HepG2 (cell line): ENCODE measurements at regions not wholly inside any gene's neighbourhood (a gene's known extent, or its start where the extent isn't known, plus 50 kb on each side); places are given as distances from the start of the nearest gene placed in this dataset.

Experiments used
- ATF1 ChIP-seq: IDR thresholded peaks from 2 replicates; pipeline ENCODE4 v1.6.1; 2016; ENCODE audit warnings: mild to moderate bottlenecking, control low read depth
- BRD4 ChIP-seq: sonication (generic); formaldehyde crosslinking; IDR thresholded peaks from 2 replicates; pipeline ENCODE4 v1.4.0; 2020; ENCODE audit warnings: missing genetic modification reagents
- CENPT ChIP-seq: sonication (generic); formaldehyde crosslinking; IDR thresholded peaks from 2 replicates; pipeline ENCODE4 v1.8.0; 2022; ENCODE audit warnings: low read depth, mild to moderate bottlenecking, moderate library complexity, missing genetic modification reagents
- EHMT2 ChIP-seq: fragments of 200-600 bp; sonication (generic); IDR thresholded peaks from 2 replicates; pipeline ENCODE4 v1.7.0; 2017; ENCODE audit warnings: antibody characterized with exemption, low read depth, low read length, borderline replicate concordance
- ELF4 ChIP-seq: sonication (generic); formaldehyde crosslinking; IDR thresholded peaks from 2 replicates; pipeline ENCODE4 v1.5.0; 2020; ENCODE audit warnings: missing genetic modification reagents, mild to moderate bottlenecking, moderate library complexity, borderline replicate concordance
- FOXC1 ChIP-seq: sonication (generic); formaldehyde crosslinking; IDR thresholded peaks from 2 replicates; pipeline ENCODE4 v1.8.0; 2022; ENCODE audit warnings: mild to moderate bottlenecking, missing genetic modification reagents, borderline replicate concordance
- FOXO1 ChIP-seq: sonication (generic); formaldehyde crosslinking; IDR thresholded peaks from 2 replicates; pipeline ENCODE4 v1.4.0; 2020; ENCODE audit warnings: missing genetic modification reagents
- HOXA3 ChIP-seq: sonication (generic); formaldehyde crosslinking; IDR thresholded peaks from 2 replicates; pipeline ENCODE4 v1.5.0; 2020; ENCODE audit warnings: missing genetic modification reagents
- KDM1A ChIP-seq: IDR thresholded peaks from 2 replicates; pipeline ENCODE4 v1.6.1; 2016; ENCODE audit warnings: missing compliant biosample characterization
- LCORL ChIP-seq, 2 experiments: fragments of 450-650 bp in 1 of 2; sonication (generic) in 1 of 2; formaldehyde crosslinking in 1 of 2; IDR thresholded peaks; 2 replicates each; pipeline versions ENCODE4 v1.5.0 to v1.6.1; 2017 to 2020; ENCODE audit warnings: antibody characterized with exemption in 1 of 2, missing genetic modification reagents in 1 of 2
- MIER2 ChIP-seq: IDR thresholded peaks from 2 replicates; pipeline ENCODE4 v1.6.1; 2016; ENCODE audit warnings: missing biosample characterization, missing genetic modification reagents
- PHF20 ChIP-seq: sonication (generic); formaldehyde crosslinking; IDR thresholded peaks from 2 replicates; pipeline ENCODE4 v1.5.0; 2020; ENCODE audit warnings: mild to moderate bottlenecking, missing genetic modification reagents
- RAD51 ChIP-seq: fragments of 450-650 bp; IDR thresholded peaks from 2 replicates; pipeline ENCODE4 v1.6.1; 2016; ENCODE audit warnings: borderline replicate concordance
- RFXANK ChIP-seq: IDR thresholded peaks from 2 replicates; pipeline ENCODE4 v1.6.1; 2016
- SRSF4 ChIP-seq: fragments of 200-400 bp; formaldehyde crosslinking; IDR thresholded peaks from one replicate; pipeline ENCODE4 v1.6.1; 2018; ENCODE audit warnings: mild to moderate bottlenecking, low read depth, low read length, moderate library complexity; ENCODE audit not compliant: poor library complexity, severe bottlenecking
- TCF7L2 ChIP-seq: IDR thresholded peaks from 2 replicates; pipeline ENCODE4 v1.6.1; 2011; ENCODE audit warnings: mild to moderate bottlenecking, low read depth, low read length, moderate library complexity
- U2AF1 ChIP-seq: fragments of 200-400 bp; formaldehyde crosslinking; optimal IDR thresholded peaks from 2 replicates; pipeline ENCODE3; 2017; ENCODE audit warnings: mild to moderate bottlenecking, low read depth, low read length
- WIZ ChIP-seq: sonication (generic); formaldehyde crosslinking; IDR thresholded peaks from 2 replicates; pipeline ENCODE4 v1.5.1; 2020; ENCODE audit warnings: mild to moderate bottlenecking, missing genetic modification reagents
- ZNF138 ChIP-seq: sonication (generic); formaldehyde crosslinking; IDR thresholded peaks from 2 replicates; pipeline ENCODE4 v1.5.0; 2020; ENCODE audit warnings: mild to moderate bottlenecking, low read depth, missing genetic modification reagents
- ZNF556 ChIP-seq: sonication (generic); formaldehyde crosslinking; IDR thresholded peaks from 2 replicates; pipeline ENCODE4 v1.4.0; 2020; ENCODE audit warnings: mild to moderate bottlenecking, missing genetic modification reagents, borderline replicate concordance
- ZNF563 ChIP-seq: sonication (generic); formaldehyde crosslinking; IDR thresholded peaks from 2 replicates; pipeline ENCODE4 v1.8.0; 2022; ENCODE audit warnings: mild to moderate bottlenecking, moderate library complexity, missing genetic modification reagents
- ZNF577 ChIP-seq: sonication (generic); formaldehyde crosslinking; IDR thresholded peaks from 2 replicates; pipeline ENCODE4 v1.4.0; 2020; ENCODE audit warnings: mild to moderate bottlenecking, low read depth, missing genetic modification reagents, borderline replicate concordance
- ZNF746 ChIP-seq: sonication (generic); formaldehyde crosslinking; IDR thresholded peaks from 2 replicates; pipeline ENCODE4 v1.8.0; 2022; ENCODE audit warnings: mild to moderate bottlenecking, missing genetic modification reagents
- TF ChIP-seq, protein P1 (sequence below): sonication (generic); formaldehyde crosslinking; IDR thresholded peaks from 2 replicates; pipeline ENCODE4 v1.4.0; 2020; ENCODE audit warnings: missing genetic modification reagents
- TF ChIP-seq, protein P2 (sequence below): sonication (generic); formaldehyde crosslinking; IDR thresholded peaks from 2 replicates; pipeline ENCODE4 v1.9.0; 2021; ENCODE audit warnings: missing genetic modification reagents, borderline replicate concordance

DNA sequence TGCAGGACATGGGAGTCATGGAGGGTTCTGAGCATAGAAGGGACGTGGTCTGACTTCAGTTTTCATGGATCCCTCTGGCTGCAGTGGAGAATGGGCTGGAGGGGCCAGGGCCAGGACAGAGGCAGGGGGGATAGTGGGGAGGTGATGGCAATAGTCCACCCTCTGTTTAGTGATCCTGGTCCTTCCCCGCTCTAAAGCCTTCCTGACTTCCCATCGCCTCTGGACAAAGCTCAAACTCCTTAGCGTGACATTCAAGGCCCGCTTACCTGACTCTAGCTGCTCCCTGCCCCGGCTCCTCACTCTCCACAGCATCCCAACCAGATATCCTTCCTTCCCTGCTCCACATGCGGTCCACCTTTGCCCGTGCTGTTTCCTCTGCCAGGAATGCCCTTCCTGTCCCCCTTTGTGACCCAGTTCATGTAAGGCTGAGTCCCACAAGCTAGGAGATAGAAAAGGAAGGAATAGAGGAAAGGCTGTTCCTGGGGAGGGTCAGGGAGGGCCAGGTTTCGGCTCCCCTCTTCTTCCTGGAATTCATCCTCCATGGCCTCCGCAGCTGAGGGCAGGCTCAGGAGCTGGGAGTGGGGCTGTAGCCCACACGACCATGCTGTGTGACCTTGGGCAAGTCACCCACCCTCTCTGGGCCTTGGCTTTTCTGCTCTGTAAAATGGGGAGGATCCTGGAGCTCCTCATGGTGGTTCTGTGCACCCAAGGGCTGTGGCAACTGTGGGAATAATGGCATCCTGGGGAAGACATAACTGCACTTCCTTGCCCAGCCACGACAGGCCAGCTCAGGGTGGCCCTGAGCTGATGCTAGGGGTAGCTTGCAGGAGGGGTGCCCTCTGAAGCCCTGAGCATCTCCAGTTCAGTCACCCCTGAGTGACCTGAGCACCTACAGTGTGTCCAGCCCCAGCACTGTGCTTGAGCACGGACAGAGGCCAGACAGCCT, 116.1 kb downstream of the CEBPB start (continued):
- TF ChIP-seq, protein P1, sequence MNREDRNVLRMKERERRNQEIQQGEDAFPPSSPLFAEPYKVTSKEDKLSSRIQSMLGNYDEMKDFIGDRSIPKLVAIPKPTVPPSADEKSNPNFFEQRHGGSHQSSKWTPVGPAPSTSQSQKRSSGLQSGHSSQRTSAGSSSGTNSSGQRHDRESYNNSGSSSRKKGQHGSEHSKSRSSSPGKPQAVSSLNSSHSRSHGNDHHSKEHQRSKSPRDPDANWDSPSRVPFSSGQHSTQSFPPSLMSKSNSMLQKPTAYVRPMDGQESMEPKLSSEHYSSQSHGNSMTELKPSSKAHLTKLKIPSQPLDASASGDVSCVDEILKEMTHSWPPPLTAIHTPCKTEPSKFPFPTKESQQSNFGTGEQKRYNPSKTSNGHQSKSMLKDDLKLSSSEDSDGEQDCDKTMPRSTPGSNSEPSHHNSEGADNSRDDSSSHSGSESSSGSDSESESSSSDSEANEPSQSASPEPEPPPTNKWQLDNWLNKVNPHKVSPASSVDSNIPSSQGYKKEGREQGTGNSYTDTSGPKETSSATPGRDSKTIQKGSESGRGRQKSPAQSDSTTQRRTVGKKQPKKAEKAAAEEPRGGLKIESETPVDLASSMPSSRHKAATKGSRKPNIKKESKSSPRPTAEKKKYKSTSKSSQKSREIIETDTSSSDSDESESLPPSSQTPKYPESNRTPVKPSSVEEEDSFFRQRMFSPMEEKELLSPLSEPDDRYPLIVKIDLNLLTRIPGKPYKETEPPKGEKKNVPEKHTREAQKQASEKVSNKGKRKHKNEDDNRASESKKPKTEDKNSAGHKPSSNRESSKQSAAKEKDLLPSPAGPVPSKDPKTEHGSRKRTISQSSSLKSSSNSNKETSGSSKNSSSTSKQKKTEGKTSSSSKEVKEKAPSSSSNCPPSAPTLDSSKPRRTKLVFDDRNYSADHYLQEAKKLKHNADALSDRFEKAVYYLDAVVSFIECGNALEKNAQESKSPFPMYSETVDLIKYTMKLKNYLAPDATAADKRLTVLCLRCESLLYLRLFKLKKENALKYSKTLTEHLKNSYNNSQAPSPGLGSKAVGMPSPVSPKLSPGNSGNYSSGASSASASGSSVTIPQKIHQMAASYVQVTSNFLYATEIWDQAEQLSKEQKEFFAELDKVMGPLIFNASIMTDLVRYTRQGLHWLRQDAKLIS (CRISPR knock-in tag) = no peak
- no peak for TF ChIP-seq ELF4 (CRISPR knock-in tag)
- TF ChIP-seq HOXA3 (CRISPR knock-in tag) = no peak
- TF ChIP-seq, protein P2, sequence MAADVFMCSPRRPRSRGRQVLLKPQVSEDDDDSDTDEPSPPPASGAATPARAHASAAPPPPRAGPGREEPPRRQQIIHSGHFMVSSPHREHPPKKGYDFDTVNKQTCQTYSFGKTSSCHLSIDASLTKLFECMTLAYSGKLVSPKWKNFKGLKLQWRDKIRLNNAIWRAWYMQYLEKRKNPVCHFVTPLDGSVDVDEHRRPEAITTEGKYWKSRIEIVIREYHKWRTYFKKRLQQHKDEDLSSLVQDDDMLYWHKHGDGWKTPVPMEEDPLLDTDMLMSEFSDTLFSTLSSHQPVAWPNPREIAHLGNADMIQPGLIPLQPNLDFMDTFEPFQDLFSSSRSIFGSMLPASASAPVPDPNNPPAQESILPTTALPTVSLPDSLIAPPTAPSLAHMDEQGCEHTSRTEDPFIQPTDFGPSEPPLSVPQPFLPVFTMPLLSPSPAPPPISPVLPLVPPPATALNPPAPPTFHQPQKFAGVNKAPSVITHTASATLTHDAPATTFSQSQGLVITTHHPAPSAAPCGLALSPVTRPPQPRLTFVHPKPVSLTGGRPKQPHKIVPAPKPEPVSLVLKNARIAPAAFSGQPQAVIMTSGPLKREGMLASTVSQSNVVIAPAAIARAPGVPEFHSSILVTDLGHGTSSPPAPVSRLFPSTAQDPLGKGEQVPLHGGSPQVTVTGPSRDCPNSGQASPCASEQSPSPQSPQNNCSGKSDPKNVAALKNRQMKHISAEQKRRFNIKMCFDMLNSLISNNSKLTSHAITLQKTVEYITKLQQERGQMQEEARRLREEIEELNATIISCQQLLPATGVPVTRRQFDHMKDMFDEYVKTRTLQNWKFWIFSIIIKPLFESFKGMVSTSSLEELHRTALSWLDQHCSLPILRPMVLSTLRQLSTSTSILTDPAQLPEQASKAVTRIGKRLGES (CRISPR knock-in tag) = no peak
- no peak for TF ChIP-seq MIER2 (CRISPR knock-in tag)
- no peak for TF ChIP-seq EHMT2
- no peak for TF ChIP-seq RFXANK
- no peak for TF ChIP-seq WIZ
- TF ChIP-seq ZNF563 (CRISPR knock-in tag) = no peak
- no peak for TF ChIP-seq ZNF577 (CRISPR knock-in tag)
- no peak; the same call in 1 of the 2 replicates for TF ChIP-seq PHF20 (CRISPR knock-in tag)
- TF ChIP-seq ZNF138 (CRISPR knock-in tag) = no peak
- TF ChIP-seq SRSF4 = no peak
- peak; percentile 72; the same call in 1 of the 2 replicates for TF ChIP-seq CENPT (CRISPR knock-in tag)
- peak; percentile 95 for TF ChIP-seq KDM1A (CRISPR knock-in tag)
- TF ChIP-seq TCF7L2 = no peak
- TF ChIP-seq ZNF556 (CRISPR knock-in tag) = no peak
- no peak for TF ChIP-seq BRD4
- TF ChIP-seq FOXC1 (CRISPR knock-in tag) = peak; percentile 80
- no peak for TF ChIP-seq LCORL (IDR thresholded peaks at IDR 0.05)
- no peak for TF ChIP-seq LCORL (CRISPR knock-in tag; IDR thresholded peaks at IDR 0.05)
- TF ChIP-seq U2AF1 = peak; percentile 10
- peak; percentile 18; the same call in 1 of the 2 replicates for TF ChIP-seq FOXO1 (CRISPR knock-in tag)
- TF ChIP-seq ZNF746 (CRISPR knock-in tag) = no peak
- TF ChIP-seq ATF1 (CRISPR knock-in tag) = no peak
- no peak for TF ChIP-seq RAD51
